Natural killer cell (primary cell): ENCODE measurements at regions not wholly inside any gene's neighbourhood (a gene's known extent, or its start where the extent isn't known, plus 50 kb on each side); places are given as distances from the start of the nearest gene placed in this dataset.

ENCODE experiments used
- ATAC-seq, 3 donors: fragments of 150-1000 bp in 2 of 3; fragments of 200-7000 bp in 1 of 3; cut with Tn5 transposase; 1 replicate in 1 of 3; 2 replicates in 2 of 3; pipeline ENCODE4 v1.10.0; 2021; ENCODE audit warnings: mild to moderate bottlenecking in 2 of 3, moderate library complexity in 2 of 3
- DNase-seq, 2 donors: peaks; one replicate each; pipeline versions ENCODE4 v3.0.0 to v3.0.0-alpha.2; 2013 to 2021; ENCODE audit warnings: mixed read lengths in 1 of 2
- H3K27ac ChIP-seq: one replicate; pipeline ENCODE4 v1.5.1; 2013; ENCODE audit warnings: mild to moderate bottlenecking, low read length
- H3K27me3 ChIP-seq: one replicate; pipeline ENCODE4 v1.6.1; 2013; ENCODE audit warnings: low read length; ENCODE audit not compliant: control insufficient read depth, insufficient read depth
- H3K36me3 ChIP-seq: one replicate; pipeline ENCODE4 v1.6.1; 2013; ENCODE audit warnings: low read length; ENCODE audit not compliant: control insufficient read depth, insufficient read depth
- H3K4me1 ChIP-seq: one replicate; pipeline ENCODE4 v1.6.1; 2013; ENCODE audit warnings: low read length; ENCODE audit not compliant: control insufficient read depth, insufficient read depth
- H3K4me3 ChIP-seq: one replicate; pipeline ENCODE4 v1.5.1; 2013; ENCODE audit warnings: low read length
- H3K9me3 ChIP-seq: one replicate; pipeline ENCODE4 v1.6.1; 2013; ENCODE audit warnings: low read length; ENCODE audit not compliant: control insufficient read depth, insufficient read depth
- H3K27ac Mint-ChIP-seq, 2 donors: one replicate each; pipeline ENCODE4 v1.8.0; 2022; ENCODE audit warnings: mild to moderate bottlenecking in 2 of 2, mixed read lengths in 2 of 2, moderate library complexity in 1 of 2
- H3K27me3 Mint-ChIP-seq, 2 donors: one replicate each; pipeline ENCODE4 v1.8.0; 2022; ENCODE audit warnings: low read depth in 2 of 2, mixed read lengths in 2 of 2
- H3K36me3 Mint-ChIP-seq: one replicate; pipeline ENCODE4 v1.8.0; 2022; ENCODE audit warnings: mixed read lengths
- H3K4me1 Mint-ChIP-seq, 2 donors: one replicate each; pipeline ENCODE4 v1.8.0; 2022; ENCODE audit warnings: mixed read lengths in 2 of 2
- H3K4me3 Mint-ChIP-seq: one replicate; pipeline ENCODE4 v1.8.0; 2022; ENCODE audit warnings: mild to moderate bottlenecking, moderate library complexity, mixed read lengths
- H3K9me3 Mint-ChIP-seq, 2 donors: one replicate each; pipeline ENCODE4 v1.8.0; 2022; ENCODE audit warnings: mixed read lengths in 2 of 2
- CTCF ChIP-seq: fragments of 200-600 bp; IDR thresholded peaks from one replicate; pipeline ENCODE4 v1.8.0; 2022; ENCODE audit warnings: antibody characterized with exemption
- WGBS: methylation state at CpG from one replicate; pipeline ENCODE4 v1.1.7; 2013; ENCODE audit warnings: missing lambda C conversion rate; ENCODE audit not compliant: insufficient coverage; 5-methylcytosine and 5-hydroxymethylcytosine counted together
- intact Hi-C: fragments of 100-400 bp; cut with micrococcal nuclease; formaldehyde crosslinking; loops from one replicate; pipeline ENCODE4 v1.14.2; 2022

GRCh38 chr13:103349211-103349980 lies 283.2 kb upstream of the SLC10A2 start:
- TF ChIP-seq CTCF: no peak
- Mint-ChIP-seq H3K4me3 (no peak overlapping the region), H3K4me1 (no peaks in the 10 kb centered on the region), H3K36me3 (peaks cover 14% of the 10 kb centered on the region), H3K27ac (no peak overlapping the region), H3K9me3 (peaks cover 14 to 18% of the 10 kb centered on the region in 2 donors), H3K27me3 (no peaks in the 10 kb centered on the region)
- intact Hi-C loops: no loop called here
- Histone ChIP-seq H3K9me3 (peaks cover 6% of the 10 kb centered on the region), H3K4me3 (no peak overlapping the region), H3K4me1 (no peaks in the 10 kb centered on the region), H3K27me3 (no peaks in the 10 kb centered on the region), H3K27ac (no peak overlapping the region), H3K36me3 (no peaks in the 10 kb centered on the region)
- DNase-seq (no peak), ATAC-seq (no peak)
- 52% methylated on average over 6 of the region's 6 CpGs for WGBS

GRCh38 chr13:103335241-103335640 lies 269.0 kb upstream of the SLC10A2 start:
- H3K36me3 Mint-ChIP-seq: no peaks in the 10 kb centered on the region
- intact Hi-C loops: no loop called here
- Histone ChIP-seq H3K4me1 (no peaks in the 10 kb centered on the region), H3K4me3 (no peak overlapping the region), H3K27me3 (no peaks in the 10 kb centered on the region), H3K27ac (no peak overlapping the region), H3K9me3 (no peaks in the 10 kb centered on the region), H3K36me3 (no peaks in the 10 kb centered on the region)
- no peaks in the 10 kb centered on the region for H3K27me3 Mint-ChIP-seq
- DNase-seq (no peak), ATAC-seq (no peak)
- H3K4me1 Mint-ChIP-seq: no peaks in the 10 kb centered on the region
- peaks cover 0 to 13% of the 10 kb centered on the region in 2 donors for H3K9me3 Mint-ChIP-seq
- 100% methylated on average over 1 of the region's 3 CpGs for WGBS
- no peak for TF ChIP-seq CTCF
- H3K27ac Mint-ChIP-seq: no peak overlapping the region
- no peak overlapping the region for H3K4me3 Mint-ChIP-seq

- Histone ChIP-seq H3K36me3 (no peaks in the 10 kb centered on the region), H3K4me1 (no peaks in the 10 kb centered on the region), H3K27ac (no peak overlapping the region), H3K9me3 (no peaks in the 10 kb centered on the region), H3K4me3 (no peak overlapping the region), H3K27me3 (no peaks in the 10 kb centered on the region)
- Mint-ChIP-seq H3K4me1 (no peaks in the 10 kb centered on the region), H3K36me3 (peaks cover 7% of the 10 kb centered on the region), H3K9me3 (peaks cover 0 to 9% of the 10 kb centered on the region in 2 donors), H3K4me3 (no peak overlapping the region), H3K27me3 (no peaks in the 10 kb centered on the region), H3K27ac (no peak overlapping the region)
- ATAC-seq (no peak), DNase-seq (no peak)
- 73% methylated on average over 3 of the region's 4 CpGs for WGBS
- intact Hi-C loops: no loop called here
- no peak for TF ChIP-seq CTCF
Observed at GRCh38 chr13:103331924-103332323, 265.7 kb upstream of the SLC10A2 start.

- H3K36me3 ChIP-seq: no peaks in the 10 kb centered on the region
- no peaks in the 10 kb centered on the region for H3K27me3 ChIP-seq
- no peak for TF ChIP-seq CTCF
- no peaks in the 10 kb centered on the region for H3K4me1 ChIP-seq
- Mint-ChIP-seq H3K27ac (no peak overlapping the region), H3K4me3 (no peak overlapping the region), H3K9me3 (peaks cover 3 to 16% of the 10 kb centered on the region in 2 donors), H3K27me3 (no peaks in the 10 kb centered on the region), H3K4me1 (no peaks in the 10 kb centered on the region), H3K36me3 (peaks cover 8% of the 10 kb centered on the region)
- intact Hi-C loops: no loop called here
- WGBS: 88% methylated on average over 1 of the region's 1 CpG
- ATAC-seq (no peak), DNase-seq (no peak)
- no peak overlapping the region for H3K4me3 ChIP-seq
- H3K27ac ChIP-seq: no peak overlapping the region
- no peaks in the 10 kb centered on the region for H3K9me3 ChIP-seq
Observed at GRCh38 chr13:103328899-103329298, 262.7 kb upstream of the SLC10A2 start.
